KMS-11 (cell line): ENCODE measurements at regions not wholly inside any gene's neighbourhood (a gene's known extent, or its start where the extent isn't known, plus 50 kb on each side); places are given as distances from the start of the nearest gene placed in this dataset.

Experiments
- H2AFZ ChIP-seq: fragments of 200-600 bp; sonication (generic); 2 replicates; pipeline ENCODE4 v1.6.1; 2016; ENCODE audit warnings: antibody characterized with exemption, mixed run types, low read depth
- H3K27ac ChIP-seq: fragments of 200-600 bp; sonication (generic); 2 replicates; pipeline ENCODE4 v1.6.1; 2016; ENCODE audit warnings: mild to moderate bottlenecking, mixed run types
- H3K27me3 ChIP-seq: fragments of 200-600 bp; sonication (generic); 2 replicates; pipeline ENCODE4 v1.6.1; 2017; ENCODE audit warnings: mild to moderate bottlenecking, low read depth, mixed run types, moderate library complexity; ENCODE audit not compliant: insufficient read depth
- H3K36me3 ChIP-seq: fragments of 200-600 bp; sonication (generic); 2 replicates; pipeline ENCODE4 v1.6.1; 2017; ENCODE audit warnings: mild to moderate bottlenecking, mixed run types; ENCODE audit not compliant: insufficient read depth
- H3K4me1 ChIP-seq: fragments of 200-600 bp; sonication (generic); 2 replicates; pipeline ENCODE4 v1.6.1; 2016; ENCODE audit warnings: mild to moderate bottlenecking, low read depth, mixed run types; ENCODE audit not compliant: poor library complexity, severe bottlenecking
- H3K4me2 ChIP-seq: fragments of 200-600 bp; sonication (generic); 2 replicates; pipeline ENCODE4 v1.7.0; 2016; ENCODE audit warnings: mild to moderate bottlenecking, mixed run types
- H3K4me3 ChIP-seq: fragments of 200-600 bp; sonication (generic); IDR thresholded peaks from 2 replicates; pipeline ENCODE4 v1.6.1; 2017; ENCODE audit warnings: low read depth, low read length, mixed read lengths; ENCODE audit not compliant: insufficient read depth
- H3K79me2 ChIP-seq: fragments of 200-600 bp; sonication (generic); 2 replicates; pipeline ENCODE4 v1.6.1; 2016; ENCODE audit warnings: low read depth, mixed run types; ENCODE audit not compliant: insufficient read depth
- H3K9ac ChIP-seq: fragments of 200-600 bp; sonication (generic); 2 replicates; pipeline ENCODE4 v1.6.1; 2016; ENCODE audit warnings: mild to moderate bottlenecking, mixed run types
- H4K20me1 ChIP-seq: fragments of 200-600 bp; sonication (generic); 2 replicates; pipeline ENCODE4 v1.6.1; 2016; ENCODE audit warnings: mild to moderate bottlenecking, mixed run types; ENCODE audit not compliant: insufficient read depth
- TF ChIP-seq, protein P1 (sequence below): fragments of 200-600 bp; sonication (generic); conservative IDR thresholded peaks from 2 replicates; pipeline ENCODE4 v1.6.1; 2017; ENCODE audit warnings: low read depth, mild to moderate bottlenecking, antibody characterized with exemption, low read length, moderate library complexity, mixed read lengths

DNA sequence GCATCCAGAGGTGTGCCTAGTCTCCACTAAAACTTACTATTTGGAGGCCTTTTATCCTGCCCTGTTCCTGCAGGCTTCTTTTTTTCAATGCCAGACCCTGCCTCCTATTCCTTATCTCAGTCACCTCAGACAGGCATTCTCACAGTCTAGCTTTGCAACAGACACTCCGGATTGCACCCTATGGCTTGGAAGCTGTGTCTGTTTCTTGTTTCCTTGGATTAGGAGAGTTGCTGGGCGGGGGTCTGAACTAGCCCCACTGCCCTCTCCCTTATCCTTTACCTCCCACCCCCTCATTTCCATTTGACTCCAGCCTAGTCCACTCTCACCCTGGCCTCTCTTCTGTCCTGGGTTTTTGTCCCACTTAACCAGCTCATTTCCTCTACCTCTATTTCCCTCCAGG is 228.1 kb upstream of the CITED2 start:
- TF ChIP-seq, protein P1, sequence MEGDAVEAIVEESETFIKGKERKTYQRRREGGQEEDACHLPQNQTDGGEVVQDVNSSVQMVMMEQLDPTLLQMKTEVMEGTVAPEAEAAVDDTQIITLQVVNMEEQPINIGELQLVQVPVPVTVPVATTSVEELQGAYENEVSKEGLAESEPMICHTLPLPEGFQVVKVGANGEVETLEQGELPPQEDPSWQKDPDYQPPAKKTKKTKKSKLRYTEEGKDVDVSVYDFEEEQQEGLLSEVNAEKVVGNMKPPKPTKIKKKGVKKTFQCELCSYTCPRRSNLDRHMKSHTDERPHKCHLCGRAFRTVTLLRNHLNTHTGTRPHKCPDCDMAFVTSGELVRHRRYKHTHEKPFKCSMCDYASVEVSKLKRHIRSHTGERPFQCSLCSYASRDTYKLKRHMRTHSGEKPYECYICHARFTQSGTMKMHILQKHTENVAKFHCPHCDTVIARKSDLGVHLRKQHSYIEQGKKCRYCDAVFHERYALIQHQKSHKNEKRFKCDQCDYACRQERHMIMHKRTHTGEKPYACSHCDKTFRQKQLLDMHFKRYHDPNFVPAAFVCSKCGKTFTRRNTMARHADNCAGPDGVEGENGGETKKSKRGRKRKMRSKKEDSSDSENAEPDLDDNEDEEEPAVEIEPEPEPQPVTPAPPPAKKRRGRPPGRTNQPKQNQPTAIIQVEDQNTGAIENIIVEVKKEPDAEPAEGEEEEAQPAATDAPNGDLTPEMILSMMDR = no peak
- H3K27ac ChIP-seq = no peak overlapping the region
- H3K79me2 ChIP-seq = no peaks in the 10 kb centered on the region
- H3K4me1 ChIP-seq = peaks cover 9% of the 10 kb centered on the region
- no peak overlapping the region for H3K4me2 ChIP-seq
- H3K27me3 ChIP-seq = no peaks in the 10 kb centered on the region
- H4K20me1 ChIP-seq = no peaks in the 10 kb centered on the region
- H3K36me3 ChIP-seq = no peaks in the 10 kb centered on the region
- H3K9ac ChIP-seq = no peak overlapping the region
- H2AFZ ChIP-seq = no peak overlapping the region
- H3K4me3 ChIP-seq = no peak overlapping the region

DNA sequence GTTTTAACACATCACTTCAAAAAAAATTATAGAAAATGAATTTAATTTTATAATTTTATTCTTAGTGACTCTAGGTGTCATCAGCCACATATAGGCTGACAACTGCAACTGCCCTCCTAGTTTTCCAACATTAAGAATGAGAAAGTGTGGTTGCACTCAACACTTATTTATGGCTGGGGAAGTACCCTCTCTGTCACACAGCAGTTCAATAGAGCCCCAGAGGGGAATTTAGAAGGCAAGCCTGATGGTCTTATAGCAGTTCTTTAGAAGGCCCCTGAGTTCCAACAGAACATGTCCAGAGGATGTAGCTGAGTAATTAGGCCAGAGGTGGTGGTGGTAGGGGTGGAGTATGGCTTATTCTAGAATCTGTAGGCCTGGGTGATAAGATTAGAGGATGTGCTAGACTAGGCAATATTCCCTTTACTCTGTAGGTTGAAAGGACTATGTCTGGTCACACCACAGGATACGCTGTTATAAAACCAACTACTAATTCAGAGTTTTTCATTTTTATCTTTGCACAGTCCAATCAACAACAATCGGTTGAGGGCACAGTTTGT is 226.5 kb upstream of the CITED2 start:
- no peak overlapping the region for H3K4me3 ChIP-seq
- peaks cover 9% of the 10 kb centered on the region for H3K4me1 ChIP-seq
- TF ChIP-seq, protein P1 = no peak
- no peaks in the 10 kb centered on the region for H3K27me3 ChIP-seq
- H4K20me1 ChIP-seq = no peaks in the 10 kb centered on the region
- H3K4me2 ChIP-seq = no peak overlapping the region
- no peaks in the 10 kb centered on the region for H3K36me3 ChIP-seq
- H3K79me2 ChIP-seq = no peaks in the 10 kb centered on the region
- H2AFZ ChIP-seq = no peak overlapping the region
- no peak overlapping the region for H3K27ac ChIP-seq
- no peak overlapping the region for H3K9ac ChIP-seq

DNA sequence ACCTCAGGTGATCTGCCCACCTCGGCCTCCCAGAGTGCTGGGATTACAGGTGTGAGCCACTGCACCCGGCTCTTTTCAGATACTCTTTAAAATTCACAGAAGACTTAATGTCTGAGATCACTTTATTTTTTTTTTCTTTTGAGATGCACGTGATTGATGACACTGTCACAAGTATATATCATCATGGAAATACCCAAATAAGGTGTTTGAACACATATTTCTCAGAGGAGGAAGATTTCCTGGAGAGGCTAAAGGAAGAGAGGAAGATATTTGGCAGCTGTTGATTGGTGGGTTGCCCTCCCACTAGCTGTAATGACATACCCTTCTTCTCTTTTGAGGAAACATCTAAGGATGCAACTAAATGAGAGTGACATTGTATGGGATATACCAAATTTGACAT is 225.9 kb upstream of the CITED2 start:
- Histone ChIP-seq H2AFZ (no peak overlapping the region), H3K79me2 (no peaks in the 10 kb centered on the region), H3K4me3 (no peak overlapping the region), H4K20me1 (no peaks in the 10 kb centered on the region), H3K9ac (no peak overlapping the region), H3K4me2 (no peak overlapping the region), H3K36me3 (no peaks in the 10 kb centered on the region), H3K4me1 (peaks cover 9% of the 10 kb centered on the region), H3K27ac (no peak overlapping the region), H3K27me3 (no peaks in the 10 kb centered on the region)
- TF ChIP-seq, protein P1 = no peak

DNA sequence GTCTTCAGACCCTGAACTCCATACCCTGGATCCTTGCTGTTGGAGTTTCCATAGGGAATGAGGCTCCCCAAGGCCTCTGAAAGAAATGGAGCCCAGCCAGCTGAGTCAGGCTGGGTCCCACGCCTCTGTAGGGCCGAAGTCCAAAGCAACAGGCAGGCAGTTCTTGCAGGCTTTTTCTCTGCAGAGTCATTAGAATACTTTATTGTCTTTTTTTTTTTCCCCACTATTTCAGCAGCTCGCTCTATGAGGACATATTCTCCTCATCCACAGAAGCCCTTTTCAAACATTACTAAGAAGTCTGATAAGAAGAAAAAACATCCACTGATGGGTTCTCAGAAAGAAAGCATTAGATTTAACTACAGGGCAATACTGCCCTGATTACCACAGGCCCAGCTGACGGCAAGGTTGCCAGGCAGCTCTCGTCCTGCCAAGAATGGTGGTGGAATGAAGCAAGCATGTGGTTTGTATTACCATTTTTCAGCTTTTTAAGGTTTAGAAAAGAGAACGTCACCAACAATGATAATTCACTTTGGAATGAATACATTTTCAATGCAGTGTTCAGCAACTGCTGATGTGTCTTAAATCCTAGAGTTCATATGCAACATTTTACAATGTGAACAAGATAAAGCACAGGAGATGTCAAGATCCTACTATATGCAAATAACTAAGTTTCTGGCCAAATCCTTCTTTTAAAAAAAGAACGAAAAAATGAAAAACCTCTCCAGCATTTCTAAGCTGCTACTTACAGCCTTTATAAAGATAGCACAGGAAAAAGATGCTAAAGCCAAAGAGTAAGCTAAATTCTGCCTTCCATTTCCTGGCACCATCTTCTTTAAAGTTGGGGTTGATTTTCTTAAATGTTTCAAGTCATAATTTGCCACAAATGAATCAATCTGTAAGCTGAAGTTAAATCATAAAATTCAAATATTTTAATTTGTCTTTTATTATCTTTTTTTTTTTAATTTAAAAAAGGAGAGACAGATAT is 223.6 kb upstream of the CITED2 start:
- Histone ChIP-seq H3K9ac (no peak overlapping the region), H3K4me1 (peaks cover 9% of the 10 kb centered on the region), H3K36me3 (no peaks in the 10 kb centered on the region), H3K79me2 (no peaks in the 10 kb centered on the region), H3K27me3 (no peaks in the 10 kb centered on the region), H3K27ac (no peak overlapping the region), H4K20me1 (no peaks in the 10 kb centered on the region), H2AFZ (no peak overlapping the region), H3K4me3 (no peak overlapping the region), H3K4me2 (no peak overlapping the region)
- TF ChIP-seq, protein P1 = no peak
